ENCODE measurements at regions not wholly inside any gene's neighbourhood (a gene's known extent, or its start where the extent isn't known, plus 50 kb on each side); places are given as distances from the start of the nearest gene placed in this dataset.

DNA sequence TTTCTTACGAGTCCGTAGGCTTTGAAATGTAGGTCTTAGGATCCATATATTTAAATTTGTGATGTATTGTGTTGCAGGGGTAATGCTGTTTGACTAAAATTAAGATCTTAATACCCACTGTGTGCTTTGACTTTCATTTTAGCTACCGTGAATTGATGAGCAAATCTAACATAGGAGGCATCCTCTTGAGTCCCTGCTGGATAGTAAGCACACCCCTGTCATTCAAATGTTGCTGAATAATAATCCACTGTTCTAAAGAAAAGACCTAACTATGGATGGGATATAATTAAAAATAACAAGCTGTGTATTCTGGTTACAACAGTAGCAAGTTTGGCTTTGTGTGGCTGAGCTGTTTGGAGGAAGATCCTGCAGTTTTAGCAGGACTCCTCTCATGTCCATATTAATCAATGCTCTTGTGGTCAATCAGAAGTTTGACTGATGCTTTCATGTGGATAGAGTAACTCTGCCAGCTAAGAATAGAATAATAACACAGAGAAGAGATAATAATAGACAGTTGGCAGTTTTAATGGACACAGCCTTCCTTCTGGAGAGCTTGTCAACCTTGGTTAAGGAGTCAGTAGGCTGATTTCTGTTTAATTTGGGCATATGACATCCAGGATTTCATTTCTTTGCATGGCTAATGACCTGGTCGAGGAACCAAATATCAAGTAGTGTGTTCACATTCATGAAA, 148.1 kb upstream of the MIS18BP1 start:
- no peak overlapping the region for H3K9ac ChIP-seq (ENCODE audit: low read depth, low read length)
- no peak overlapping the region for H4K8ac ChIP-seq (ENCODE audit: low read depth in 2 of 2, low read length in 2 of 2)
- DNase-seq (no peak), ATAC-seq (ENCODE audit: low read depth) (no peak)
- no peak overlapping the region for H3K23ac ChIP-seq (ENCODE audit: low read depth, low read length)
- no peaks in the 10 kb centered on the region for H4K20me1 ChIP-seq (ENCODE audit: insufficient read depth, low read length)
- dilution Hi-C loops (cut with HindIII; ENCODE audit: low sequenced_read_pairs, unreplicated experiment) (no loop called here), in situ Hi-C loops (cut with MboI; ENCODE audit: low sequenced_read_pairs) (no loop called here), intact Hi-C loops (cut with micrococcal nuclease) (no loop called here)
- H3K14ac ChIP-seq (replicated peaks; ENCODE audit: low read depth, low read length) = no peak overlapping the region
- H3K9me3 ChIP-seq (ENCODE audit: control insufficient read depth, insufficient read depth, low read length) = no peaks in the 10 kb centered on the region
- no peak overlapping the region for H2BK120ac ChIP-seq (ENCODE audit: low read depth, low read length)
- no peak overlapping the region for H2BK20ac ChIP-seq (ENCODE audit: low read depth, low read length)
- no peak overlapping the region for H3K4ac ChIP-seq (ENCODE audit: low read depth, low read length)
- no peak overlapping the region for H3K4me2 ChIP-seq (ENCODE audit: low read depth, low read length)
- BruUV-seq (replicated peaks) = no TSS peak
- no peak overlapping the region for H2AFZ ChIP-seq (replicated peaks; ENCODE audit: low read length, poor library complexity)
- H3K36me3 ChIP-seq (ENCODE audit: control insufficient read depth, insufficient read depth, low read length) = no peaks in the 10 kb centered on the region
- CTCF ChIA-PET = no interaction called here
- POLR2A ChIA-PET (ENCODE audit: unreplicated experiment) = no interaction called here
- no peak overlapping the region for H2AK9ac ChIP-seq (replicated peaks; ENCODE audit: low read depth, low read length, poor library complexity)
- TF ChIP-seq MXI1 (IDR thresholded peaks at IDR 0.05; ENCODE audit: borderline replicate concordance, low read depth, low read length) (no peak), BHLHE40 (IDR thresholded peaks at IDR 0.05; ENCODE audit: low read depth, low read length) (no peak), RCOR1 (IDR thresholded peaks at IDR 0.05; ENCODE audit: insufficient replicate concordance, low read length) (no peak), MAZ (IDR thresholded peaks at IDR 0.05; ENCODE audit: borderline replicate concordance, low read depth, low read length) (no peak), FOS (IDR thresholded peaks at IDR 0.05; ENCODE audit: low read depth, low read length) (no peak), POLR2A (IDR thresholded peaks at IDR 0.05; ENCODE audit: low read depth, low read length) (no peak), MAFK (IDR thresholded peaks at IDR 0.05; ENCODE audit: low read depth, low read length) (no peak), SMC3 (IDR thresholded peaks at IDR 0.05; ENCODE audit: low read depth, low read length) (no peak), CEBPB (IDR thresholded peaks at IDR 0.05; ENCODE audit: low read depth, low read length) (no peak), NFE2L2 (IDR thresholded peaks at IDR 0.05; ENCODE audit: low read depth, low read length) (no peak), RFX5 (IDR thresholded peaks at IDR 0.05; ENCODE audit: low read depth, low read length) (no peak), RAD21 (IDR thresholded peaks at IDR 0.05; ENCODE audit: low read length) (no peak)
- TF ChIP-seq, protein P1, sequence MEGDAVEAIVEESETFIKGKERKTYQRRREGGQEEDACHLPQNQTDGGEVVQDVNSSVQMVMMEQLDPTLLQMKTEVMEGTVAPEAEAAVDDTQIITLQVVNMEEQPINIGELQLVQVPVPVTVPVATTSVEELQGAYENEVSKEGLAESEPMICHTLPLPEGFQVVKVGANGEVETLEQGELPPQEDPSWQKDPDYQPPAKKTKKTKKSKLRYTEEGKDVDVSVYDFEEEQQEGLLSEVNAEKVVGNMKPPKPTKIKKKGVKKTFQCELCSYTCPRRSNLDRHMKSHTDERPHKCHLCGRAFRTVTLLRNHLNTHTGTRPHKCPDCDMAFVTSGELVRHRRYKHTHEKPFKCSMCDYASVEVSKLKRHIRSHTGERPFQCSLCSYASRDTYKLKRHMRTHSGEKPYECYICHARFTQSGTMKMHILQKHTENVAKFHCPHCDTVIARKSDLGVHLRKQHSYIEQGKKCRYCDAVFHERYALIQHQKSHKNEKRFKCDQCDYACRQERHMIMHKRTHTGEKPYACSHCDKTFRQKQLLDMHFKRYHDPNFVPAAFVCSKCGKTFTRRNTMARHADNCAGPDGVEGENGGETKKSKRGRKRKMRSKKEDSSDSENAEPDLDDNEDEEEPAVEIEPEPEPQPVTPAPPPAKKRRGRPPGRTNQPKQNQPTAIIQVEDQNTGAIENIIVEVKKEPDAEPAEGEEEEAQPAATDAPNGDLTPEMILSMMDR (conservative IDR thresholded peaks at IDR 0.05; ENCODE audit: low read depth, low read length) = no peak
- TF ChIP-seq, protein P2, sequence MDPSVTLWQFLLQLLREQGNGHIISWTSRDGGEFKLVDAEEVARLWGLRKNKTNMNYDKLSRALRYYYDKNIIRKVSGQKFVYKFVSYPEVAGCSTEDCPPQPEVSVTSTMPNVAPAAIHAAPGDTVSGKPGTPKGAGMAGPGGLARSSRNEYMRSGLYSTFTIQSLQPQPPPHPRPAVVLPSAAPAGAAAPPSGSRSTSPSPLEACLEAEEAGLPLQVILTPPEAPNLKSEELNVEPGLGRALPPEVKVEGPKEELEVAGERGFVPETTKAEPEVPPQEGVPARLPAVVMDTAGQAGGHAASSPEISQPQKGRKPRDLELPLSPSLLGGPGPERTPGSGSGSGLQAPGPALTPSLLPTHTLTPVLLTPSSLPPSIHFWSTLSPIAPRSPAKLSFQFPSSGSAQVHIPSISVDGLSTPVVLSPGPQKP (IDR thresholded peaks at IDR 0.05; ENCODE audit: borderline replicate concordance, low read depth, low read length) = no peak
- TF ChIP-seq, protein P3, sequence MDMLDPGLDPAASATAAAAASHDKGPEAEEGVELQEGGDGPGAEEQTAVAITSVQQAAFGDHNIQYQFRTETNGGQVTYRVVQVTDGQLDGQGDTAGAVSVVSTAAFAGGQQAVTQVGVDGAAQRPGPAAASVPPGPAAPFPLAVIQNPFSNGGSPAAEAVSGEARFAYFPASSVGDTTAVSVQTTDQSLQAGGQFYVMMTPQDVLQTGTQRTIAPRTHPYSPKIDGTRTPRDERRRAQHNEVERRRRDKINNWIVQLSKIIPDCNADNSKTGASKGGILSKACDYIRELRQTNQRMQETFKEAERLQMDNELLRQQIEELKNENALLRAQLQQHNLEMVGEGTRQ (IDR thresholded peaks at IDR 0.05; ENCODE audit: low read depth, low read length) = no peak
- H3K18ac ChIP-seq (ENCODE audit: low read depth, low read length) = no peak overlapping the region
- no peaks in the 10 kb centered on the region for H3K27me3 ChIP-seq (ENCODE audit: control insufficient read depth, insufficient read depth, low read length)
- no peak overlapping the region for H3K4me3 ChIP-seq (ENCODE audit: insufficient read depth, low read depth, low read length)
- H3K56ac ChIP-seq (ENCODE audit: extremely low read depth, insufficient read depth, low read length) = no peak overlapping the region
- WGBS, 2 experiments (ENCODE audit: extremely low coverage in 2 of 2, insufficient read length in 1 of 2) = 0% methylated on average over 1 of the region's 4 CpGs; no CpG with 5 or more reads in 1 of the 2 experiments
- H3K4me1 ChIP-seq (ENCODE audit: control insufficient read depth, insufficient read depth, low read length) = no peaks in the 10 kb centered on the region
- H2BK5ac ChIP-seq (ENCODE audit: low read depth, low read length, poor library complexity, severe bottlenecking) = no peak overlapping the region
- no peaks in the 10 kb centered on the region for H3K9me1 ChIP-seq (ENCODE audit: insufficient read depth, low read length)
- H3K79me1 ChIP-seq (ENCODE audit: low read depth in 1 of 2, low read length in 2 of 2) = no peaks in the 10 kb centered on the region
- no peak overlapping the region for H2AK5ac ChIP-seq (ENCODE audit: low read depth, low read length)
- H2BK15ac ChIP-seq (ENCODE audit: low read depth, low read length) = no peak overlapping the region
- H4K91ac ChIP-seq (ENCODE audit: insufficient read depth, low read depth, low read length) = no peak overlapping the region
- no peak overlapping the region for H3K27ac ChIP-seq (ENCODE audit: insufficient read depth, low read length)
- H4K5ac ChIP-seq (ENCODE audit: low read depth, low read length) = no peak overlapping the region
